ENCODE measurements at regions not wholly inside any gene's neighbourhood (a gene's known extent, or its start where the extent isn't known, plus 50 kb on each side); places are given as distances from the start of the nearest gene placed in this dataset.

GRCh38 chr9:79371948-79372555 lies 199.7 kb upstream of the TLE4 start:
- TF ChIP-seq POLR2A (IDR thresholded peaks at IDR 0.05; ENCODE audit: low read length) (no peak), CTCF (IDR thresholded peaks at IDR 0.05) (no peak), POLR2AphosphoS2 (conservative IDR thresholded peaks at IDR 0.05; ENCODE audit: low read length) (no peak), RCOR1 (IDR thresholded peaks at IDR 0.05; ENCODE audit: low read depth, low read length) (no peak), KDM5A (IDR thresholded peaks at IDR 0.05) (no peak), MAFK (IDR thresholded peaks at IDR 0.05; ENCODE audit: partially characterized antibody) (no peak)
